Suprapubic skin (tissue), 4 donors: ENCODE measurements at regions not wholly inside any gene's neighbourhood (a gene's known extent, or its start where the extent isn't known, plus 50 kb on each side); places are given as distances from the start of the nearest gene placed in this dataset.

Experiments used
- DNase-seq, 2 donors: peaks; one replicate each; pipeline ENCODE4 v3.0.0-alpha.2; 2019; ENCODE audit warnings: low spot score in 2 of 2
- H3K27ac ChIP-seq: fragments of 200-600 bp; sonication (generic); one replicate; pipeline ENCODE4 v1.5.1; 2019
- H3K27me3 ChIP-seq: fragments of 200-600 bp; sonication (generic); one replicate; pipeline ENCODE4 v1.5.1; 2019
- H3K36me3 ChIP-seq: fragments of 200-600 bp; sonication (generic); one replicate; pipeline ENCODE4 v1.5.1; 2019
- H3K4me1 ChIP-seq: fragments of 200-600 bp; sonication (generic); one replicate; pipeline ENCODE4 v1.5.1; 2019
- H3K4me3 ChIP-seq: fragments of 200-600 bp; sonication (generic); one replicate; pipeline ENCODE4 v1.5.1; 2019; ENCODE audit warnings: mild to moderate bottlenecking
- H3K9me3 ChIP-seq: fragments of 200-600 bp; sonication (generic); one replicate; pipeline ENCODE4 v1.5.1; 2019
- EP300 ChIP-seq: sonication (generic); formaldehyde crosslinking; IDR thresholded peaks from one replicate; pipeline ENCODE4 v1.6.1; 2017; ENCODE audit warnings: antibody characterized with exemption
- POLR2A ChIP-seq, 2 donors: fragments of 450-650 bp; IDR thresholded peaks; one replicate each; pipeline ENCODE4 v1.6.1; 2017; ENCODE audit warnings: antibody characterized with exemption in 2 of 2, mild to moderate bottlenecking in 2 of 2, moderate library complexity in 2 of 2
- POLR2AphosphoS5 ChIP-seq, 3 donors: sonication (generic); formaldehyde crosslinking; IDR thresholded peaks; one replicate each; pipeline ENCODE4 v1.6.1; 2017; ENCODE audit warnings: antibody characterized with exemption in 3 of 3
- WGBS: methylation state at CpG from one replicate; pipeline ENCODE4 v1.1.5; 2018; 5-methylcytosine and 5-hydroxymethylcytosine counted together
- TF ChIP-seq, protein P1 (sequence below), 2 donors: fragments of 200-600 bp in 1 of 2; fragments of 450-650 bp in 1 of 2; sonication (generic) in 1 of 2; IDR thresholded peaks; one replicate each; pipeline ENCODE4 v1.5.1; 2016 to 2019; ENCODE audit warnings: antibody characterized with exemption in 2 of 2, mild to moderate bottlenecking in 1 of 2, moderate library complexity in 1 of 2

DNA sequence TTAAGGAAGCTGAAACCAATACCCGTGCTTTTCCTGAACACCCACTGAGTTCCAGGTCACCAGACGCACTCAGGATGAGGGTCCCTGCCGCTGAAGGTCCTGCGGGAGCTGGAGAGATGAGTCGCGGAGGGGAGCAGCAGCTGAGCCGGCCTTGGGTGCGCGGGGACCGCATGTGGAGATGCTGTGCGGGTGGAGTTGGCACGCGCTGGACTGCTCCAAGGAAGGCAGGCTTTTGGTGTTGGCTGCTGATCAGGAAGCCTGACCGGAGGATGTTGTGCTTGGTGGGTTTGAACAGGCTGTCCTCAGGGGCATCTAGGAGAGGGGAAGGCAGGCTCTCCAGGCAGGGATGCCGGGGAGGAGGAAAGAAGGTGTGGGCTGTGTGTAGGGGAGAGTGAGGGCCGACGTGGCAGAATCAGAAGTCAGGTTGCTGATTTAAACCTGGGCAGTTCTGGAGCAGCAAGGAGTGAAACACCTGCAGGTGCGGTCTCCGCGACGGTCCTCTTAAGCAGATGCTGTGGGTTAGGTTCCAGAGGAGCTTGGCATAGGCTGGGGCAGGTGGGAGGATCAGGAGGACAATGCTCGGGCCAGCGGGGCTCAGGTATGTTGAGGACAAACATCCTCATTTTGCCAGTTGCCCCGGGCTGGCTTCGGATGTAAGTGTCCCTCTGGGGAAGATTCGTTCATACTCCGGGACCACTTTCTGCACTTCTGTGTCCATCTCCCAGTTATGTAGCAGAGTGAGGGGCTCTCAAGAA is 197.5 kb upstream of the B3GAT1 start:
- no peak for TF ChIP-seq POLR2A (IDR thresholded peaks at IDR 0.05)
- TF ChIP-seq POLR2AphosphoS5 (IDR thresholded peaks at IDR 0.05): no peak
- no peak for DNase-seq
- H3K4me3 ChIP-seq: no peak overlapping the region
- no peak overlapping the region for H3K27ac ChIP-seq
- peaks cover 3% of the 10 kb centered on the region for H3K27me3 ChIP-seq
- WGBS: 87% methylated on average over 24 of the region's 27 CpGs
- no peaks in the 10 kb centered on the region for H3K4me1 ChIP-seq
- H3K9me3 ChIP-seq: no peaks in the 10 kb centered on the region
- H3K36me3 ChIP-seq: no peaks in the 10 kb centered on the region

DNA sequence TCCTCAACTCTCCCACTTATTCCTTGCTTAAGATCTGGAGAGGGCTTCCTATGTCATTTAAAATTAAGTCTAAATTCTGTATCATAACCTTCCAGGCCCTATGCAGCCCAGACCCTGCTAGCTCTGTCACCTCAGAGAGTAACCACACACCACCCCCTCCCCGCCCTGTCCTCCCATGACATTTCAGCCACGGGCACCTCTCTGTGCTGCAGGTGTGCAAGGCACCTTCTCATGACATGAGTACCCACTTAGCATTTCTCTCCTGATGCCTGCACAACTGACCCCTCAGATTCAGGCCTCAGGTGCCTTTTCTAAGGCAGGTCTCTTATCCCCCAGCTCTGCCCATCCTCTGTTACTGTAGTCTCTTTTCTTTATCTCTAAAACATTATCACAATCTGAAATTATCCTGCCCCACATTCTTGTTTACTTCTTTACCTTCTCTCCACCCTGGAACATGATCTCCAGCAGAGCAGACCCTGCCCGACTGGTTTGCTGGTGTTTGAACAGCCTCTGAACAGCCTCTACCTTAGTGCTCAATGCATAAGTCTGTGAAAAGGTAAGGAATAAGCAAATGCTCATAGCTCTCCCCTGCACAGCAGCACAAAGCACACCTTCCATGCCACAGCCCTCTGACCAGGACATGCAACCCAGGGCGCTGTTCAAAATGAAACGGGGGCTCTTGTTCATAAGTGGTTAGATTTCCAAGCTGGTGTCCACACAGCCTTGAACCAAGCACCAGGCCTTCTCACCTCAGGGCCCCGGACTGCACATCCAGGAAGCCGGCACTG is 196.1 kb upstream of the B3GAT1 start:
- Histone ChIP-seq H3K4me3 (no peak overlapping the region), H3K27me3 (peaks cover 3% of the 10 kb centered on the region), H3K36me3 (no peaks in the 10 kb centered on the region), H3K27ac (no peak overlapping the region), H3K4me1 (no peaks in the 10 kb centered on the region), H3K9me3 (no peaks in the 10 kb centered on the region)
- TF ChIP-seq EP300 (no peak), POLR2AphosphoS5 (IDR thresholded peaks at IDR 0.05) (no peak), POLR2A (IDR thresholded peaks at IDR 0.05) (no peak)
- TF ChIP-seq, protein P1, sequence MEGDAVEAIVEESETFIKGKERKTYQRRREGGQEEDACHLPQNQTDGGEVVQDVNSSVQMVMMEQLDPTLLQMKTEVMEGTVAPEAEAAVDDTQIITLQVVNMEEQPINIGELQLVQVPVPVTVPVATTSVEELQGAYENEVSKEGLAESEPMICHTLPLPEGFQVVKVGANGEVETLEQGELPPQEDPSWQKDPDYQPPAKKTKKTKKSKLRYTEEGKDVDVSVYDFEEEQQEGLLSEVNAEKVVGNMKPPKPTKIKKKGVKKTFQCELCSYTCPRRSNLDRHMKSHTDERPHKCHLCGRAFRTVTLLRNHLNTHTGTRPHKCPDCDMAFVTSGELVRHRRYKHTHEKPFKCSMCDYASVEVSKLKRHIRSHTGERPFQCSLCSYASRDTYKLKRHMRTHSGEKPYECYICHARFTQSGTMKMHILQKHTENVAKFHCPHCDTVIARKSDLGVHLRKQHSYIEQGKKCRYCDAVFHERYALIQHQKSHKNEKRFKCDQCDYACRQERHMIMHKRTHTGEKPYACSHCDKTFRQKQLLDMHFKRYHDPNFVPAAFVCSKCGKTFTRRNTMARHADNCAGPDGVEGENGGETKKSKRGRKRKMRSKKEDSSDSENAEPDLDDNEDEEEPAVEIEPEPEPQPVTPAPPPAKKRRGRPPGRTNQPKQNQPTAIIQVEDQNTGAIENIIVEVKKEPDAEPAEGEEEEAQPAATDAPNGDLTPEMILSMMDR (IDR thresholded peaks at IDR 0.05): no peak
- no peak for DNase-seq
- 75% methylated on average over 7 of the region's 7 CpGs for WGBS

- TF ChIP-seq POLR2AphosphoS5 (IDR thresholded peaks at IDR 0.05) (no peak), EP300 (no peak), POLR2A (IDR thresholded peaks at IDR 0.05) (no peak)
- TF ChIP-seq, protein P1 (IDR thresholded peaks at IDR 0.05): no peak
- H3K27ac ChIP-seq: no peak overlapping the region
- H3K4me3 ChIP-seq: no peak overlapping the region
- H3K9me3 ChIP-seq: no peaks in the 10 kb centered on the region
- peaks cover 3% of the 10 kb centered on the region for H3K27me3 ChIP-seq
- H3K4me1 ChIP-seq: no peaks in the 10 kb centered on the region
- H3K36me3 ChIP-seq: no peaks in the 10 kb centered on the region
- 74% methylated on average over 6 of the region's 6 CpGs for WGBS
- DNase-seq: no peak
Observed at GRCh38 chr11:134606251-134606650, 194.2 kb upstream of the B3GAT1 start.

DNA sequence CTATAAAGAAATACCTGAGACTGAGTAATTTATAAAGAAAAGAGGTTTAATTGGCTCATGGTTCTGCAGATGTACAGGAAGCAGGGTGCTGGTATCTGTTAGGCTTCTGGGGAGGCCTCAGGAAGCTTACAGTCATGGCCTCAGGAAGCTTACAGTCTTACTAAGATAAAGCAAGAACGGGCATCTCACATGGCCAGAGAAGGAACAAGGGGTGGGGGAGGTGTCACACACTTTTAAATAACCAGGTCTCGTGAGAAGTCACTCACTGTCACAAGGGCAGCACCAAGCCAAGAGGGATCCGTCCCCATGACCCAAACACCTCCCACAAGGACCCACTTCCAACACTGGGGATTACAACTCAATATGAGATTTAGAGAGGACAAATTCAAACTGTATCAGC is 192.8 kb upstream of the B3GAT1 start:
- 90% methylated on average over 3 of the region's 3 CpGs for WGBS
- Histone ChIP-seq H3K9me3 (no peaks in the 10 kb centered on the region), H3K36me3 (no peaks in the 10 kb centered on the region), H3K27ac (no peak overlapping the region), H3K4me1 (no peaks in the 10 kb centered on the region), H3K4me3 (no peak overlapping the region), H3K27me3 (peaks cover 3% of the 10 kb centered on the region)
- no peak for DNase-seq
- no peak for TF ChIP-seq EP300
- no peak for TF ChIP-seq POLR2A (IDR thresholded peaks at IDR 0.05)
- TF ChIP-seq, protein P1 (IDR thresholded peaks at IDR 0.05): no peak
- TF ChIP-seq POLR2AphosphoS5 (IDR thresholded peaks at IDR 0.05): no peak

GRCh38 chr11:134599299-134599771 is 187.3 kb upstream of the B3GAT1 start:
- Histone ChIP-seq H3K4me3 (no peak overlapping the region), H3K9me3 (no peaks in the 10 kb centered on the region), H3K4me1 (no peaks in the 10 kb centered on the region), H3K27ac (no peak overlapping the region), H3K36me3 (no peaks in the 10 kb centered on the region), H3K27me3 (peaks cover 3% of the 10 kb centered on the region)
- peak in 1 of 2 donors; percentile 40 for DNase-seq
- TF ChIP-seq POLR2AphosphoS5 (IDR thresholded peaks at IDR 0.05) (no peak), POLR2A (IDR thresholded peaks at IDR 0.05) (no peak), EP300 (no peak)
- TF ChIP-seq, protein P1 (IDR thresholded peaks at IDR 0.05): no peak
- WGBS: 53% methylated on average over 5 of the region's 6 CpGs
